ENCODE measurements at regions not wholly inside any gene's neighbourhood (a gene's known extent, or its start where the extent isn't known, plus 50 kb on each side); places are given as distances from the start of the nearest gene placed in this dataset.

- no peak for ATAC-seq
- TF ChIP-seq ZFP3 (CRISPR knock-in tag; IDR thresholded peaks at IDR 0.05) (no peak), GLIS3 (CRISPR knock-in tag; IDR thresholded peaks at IDR 0.05) (no peak), TCF4 (CRISPR knock-in tag; IDR thresholded peaks at IDR 0.05; ENCODE audit: borderline replicate concordance) (no peak), CREB5 (CRISPR knock-in tag; IDR thresholded peaks at IDR 0.05; ENCODE audit: low read depth) (no peak), TOX (CRISPR knock-in tag; IDR thresholded peaks at IDR 0.05; ENCODE audit: borderline replicate concordance) (no peak), ZNF8 (CRISPR knock-in tag; IDR thresholded peaks at IDR 0.05) (no peak), OSR1 (CRISPR knock-in tag; IDR thresholded peaks at IDR 0.05) (no peak), TSHZ2 (CRISPR knock-in tag; IDR thresholded peaks at IDR 0.05) (no peak)
Measured at GRCh38 chr3:174685796-174686195, 173.3 kb upstream of the NAALADL2 start.

GRCh38 chr3:174697310-174697709, 161.8 kb upstream of the NAALADL2 start:
- no peak for ATAC-seq
- TF ChIP-seq RARB (CRISPR knock-in tag; IDR thresholded peaks at IDR 0.05) (no peak), GLIS3 (CRISPR knock-in tag; IDR thresholded peaks at IDR 0.05) (no peak), OSR1 (CRISPR knock-in tag; IDR thresholded peaks at IDR 0.05) (no peak)

GRCh38 chr3:174700736-174701135, 158.4 kb upstream of the NAALADL2 start:
- no peak for TF ChIP-seq OSR1 (CRISPR knock-in tag; IDR thresholded peaks at IDR 0.05)
- no peak for TF ChIP-seq TOX (CRISPR knock-in tag; IDR thresholded peaks at IDR 0.05; ENCODE audit: borderline replicate concordance)
- no peak for TF ChIP-seq TCF4 (CRISPR knock-in tag; IDR thresholded peaks at IDR 0.05; ENCODE audit: borderline replicate concordance)
- no peak for TF ChIP-seq ZNF70 (CRISPR knock-in tag; IDR thresholded peaks at IDR 0.05)
- no peak for TF ChIP-seq ARNTL (CRISPR knock-in tag; IDR thresholded peaks at IDR 0.05; ENCODE audit: borderline replicate concordance, low read depth)
- no peak for TF ChIP-seq ISL1 (CRISPR knock-in tag; IDR thresholded peaks at IDR 0.05)
- no peak for ATAC-seq

- ATAC-seq: no peak
- no peak for TF ChIP-seq POU6F1 (CRISPR knock-in tag; IDR thresholded peaks at IDR 0.05; ENCODE audit: borderline replicate concordance, low read depth)
- no peak for TF ChIP-seq SNAI2 (CRISPR knock-in tag; IDR thresholded peaks at IDR 0.05)
- no peak for TF ChIP-seq CSRNP3 (CRISPR knock-in tag; IDR thresholded peaks at IDR 0.05)
- no peak for TF ChIP-seq CREB5 (CRISPR knock-in tag; IDR thresholded peaks at IDR 0.05; ENCODE audit: low read depth)
- TF ChIP-seq ESRRG (CRISPR knock-in tag; IDR thresholded peaks at IDR 0.05): no peak
Measured at GRCh38 chr3:174710612-174711011, 148.5 kb upstream of the NAALADL2 start.

GRCh38 chr3:174715386-174715785, 143.7 kb upstream of the NAALADL2 start:
- no peak for ATAC-seq
- TF ChIP-seq CSRNP3 (CRISPR knock-in tag; IDR thresholded peaks at IDR 0.05) (no peak), ARNTL (CRISPR knock-in tag; IDR thresholded peaks at IDR 0.05; ENCODE audit: borderline replicate concordance, low read depth) (no peak), CREB5 (CRISPR knock-in tag; IDR thresholded peaks at IDR 0.05; ENCODE audit: low read depth) (no peak), PATZ1 (CRISPR knock-in tag; IDR thresholded peaks at IDR 0.05; ENCODE audit: borderline replicate concordance) (no peak)
